ENCODE measurements at regions not wholly inside any gene's neighbourhood (a gene's known extent, or its start where the extent isn't known, plus 50 kb on each side); places are given as distances from the start of the nearest gene placed in this dataset.
"Not testable (repeated sequence)": the region's sequence is repeated elsewhere in the genome, so short reads cannot be mapped to it uniquely, and the experiment has no call there.

DNA sequence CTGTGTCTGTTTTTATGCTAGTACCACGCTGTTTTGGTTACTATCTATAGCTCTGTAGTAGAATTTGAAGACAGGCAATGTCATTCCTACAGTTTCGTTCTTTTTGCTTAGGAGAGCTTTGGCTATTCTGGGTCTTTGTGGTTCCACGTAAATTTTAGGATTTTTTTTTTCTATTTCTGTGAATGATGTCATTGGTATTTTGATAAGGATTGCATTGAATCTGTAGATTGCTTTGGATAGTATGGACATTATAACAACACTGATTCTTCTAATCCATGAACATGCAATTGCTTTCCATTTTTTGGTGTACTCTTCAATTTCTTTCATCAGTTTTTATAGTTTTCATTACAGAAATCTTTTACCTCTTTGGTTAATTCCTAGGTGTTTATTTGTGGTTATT, 345.2 kb downstream of the TMEM121 start:
- no peak for DNase-seq (ENCODE audit: low read depth, low spot score)

DNA sequence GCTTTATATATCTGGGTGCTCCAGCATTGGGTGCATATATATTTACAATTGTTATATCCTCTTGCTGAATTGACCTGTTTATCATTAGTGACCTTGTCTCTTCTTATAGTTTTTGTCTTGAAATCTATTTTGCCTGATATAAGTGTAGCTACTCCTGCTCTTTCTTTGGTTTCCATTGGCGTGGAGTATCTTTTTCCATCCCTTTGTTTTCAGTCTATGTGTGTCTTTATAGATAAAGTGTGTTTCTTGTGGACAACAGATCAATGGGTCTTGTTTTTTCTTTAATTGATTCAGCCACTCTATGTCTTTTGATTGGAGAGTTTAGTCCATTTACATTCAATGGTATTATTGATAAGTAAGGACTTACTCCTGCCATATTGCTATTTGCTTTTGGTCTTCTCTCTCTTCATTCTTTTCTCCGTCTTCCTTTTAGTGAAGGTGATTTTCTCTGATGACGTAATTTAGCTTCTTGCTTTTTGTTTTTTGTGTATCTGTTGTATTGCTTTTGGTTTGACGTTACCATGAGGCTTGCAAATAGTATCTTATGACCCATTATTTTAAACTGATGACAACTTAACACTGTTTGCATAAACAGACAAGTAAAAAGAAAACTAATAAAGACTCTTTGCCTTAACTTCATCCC, 347.6 kb downstream of the TMEM121 start:
- DNase-seq (ENCODE audit: low read depth, low spot score): no peak

DNA sequence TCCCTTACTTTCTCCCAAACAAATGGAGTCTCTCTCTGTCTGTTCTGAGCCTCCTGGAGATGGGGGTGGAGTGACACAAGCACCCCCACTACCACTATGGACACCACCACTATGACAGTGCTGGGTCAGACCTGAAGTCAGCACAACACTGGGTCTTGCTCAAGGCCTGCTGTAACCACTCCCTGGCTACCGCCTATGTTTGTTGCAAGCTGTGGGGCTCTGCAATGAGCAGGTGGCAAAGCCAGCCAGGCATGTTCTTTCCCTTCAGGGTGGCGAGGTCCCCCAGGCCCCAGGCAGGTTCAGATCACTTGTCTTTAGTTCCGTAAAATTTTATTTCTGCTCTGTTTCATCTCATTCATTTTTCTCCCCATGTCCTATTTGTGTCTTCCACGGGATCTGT, 349.8 kb downstream of the TMEM121 start:
- no peak for DNase-seq (ENCODE audit: low read depth, low spot score)

- no peak for DNase-seq (ENCODE audit: low read depth, low spot score)
Measured at GRCh38 chr14:105876829-105877228, 350.4 kb downstream of the TMEM121 start.

DNA sequence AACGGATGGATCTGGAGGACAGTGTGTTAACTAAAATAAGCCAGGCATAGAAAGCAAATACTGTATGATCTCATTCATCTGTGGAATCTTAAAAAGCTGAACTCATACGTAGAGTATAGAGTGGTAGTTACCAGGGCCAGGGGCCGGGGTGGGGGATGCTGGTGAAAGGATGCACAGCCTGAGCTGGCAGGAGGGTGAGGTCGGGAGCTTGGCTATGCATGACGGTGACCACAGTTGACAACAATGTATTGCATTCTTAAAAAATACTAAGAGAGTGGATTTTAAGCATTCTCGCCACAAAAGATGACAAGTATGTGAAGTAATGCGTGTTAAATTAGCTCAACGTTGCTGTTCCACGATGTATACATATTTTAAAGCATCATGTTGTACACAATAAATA, 351.3 kb downstream of the TMEM121 start:
- DNase-seq (ENCODE audit: low read depth, low spot score): no peak

DNA sequence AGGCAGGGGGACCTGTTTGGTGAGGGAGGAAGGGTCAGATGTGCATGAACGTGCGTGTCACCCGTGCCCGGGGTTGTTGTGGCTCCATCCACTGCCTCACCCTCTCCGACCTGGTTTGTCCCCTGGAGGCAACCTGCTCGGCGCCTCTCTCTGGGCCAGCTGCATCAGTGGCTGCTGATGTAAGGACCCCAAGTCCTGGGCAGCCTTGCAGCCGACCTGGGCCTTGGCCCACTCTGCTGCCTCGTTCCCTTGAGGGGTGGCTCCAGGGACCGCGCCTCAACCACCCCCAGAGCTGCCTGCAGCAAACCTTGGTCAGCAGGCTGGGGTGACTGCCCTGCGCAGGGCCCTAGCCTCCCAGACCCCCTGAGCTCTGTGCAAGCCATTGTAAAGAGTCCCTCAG, 351.7 kb downstream of the TMEM121 start:
- no peak for DNase-seq (ENCODE audit: low read depth, low spot score)

GRCh38 chr14:105878554-105878953, 352.2 kb downstream of the TMEM121 start:
- no peak for DNase-seq (ENCODE audit: low read depth, low spot score)

DNA sequence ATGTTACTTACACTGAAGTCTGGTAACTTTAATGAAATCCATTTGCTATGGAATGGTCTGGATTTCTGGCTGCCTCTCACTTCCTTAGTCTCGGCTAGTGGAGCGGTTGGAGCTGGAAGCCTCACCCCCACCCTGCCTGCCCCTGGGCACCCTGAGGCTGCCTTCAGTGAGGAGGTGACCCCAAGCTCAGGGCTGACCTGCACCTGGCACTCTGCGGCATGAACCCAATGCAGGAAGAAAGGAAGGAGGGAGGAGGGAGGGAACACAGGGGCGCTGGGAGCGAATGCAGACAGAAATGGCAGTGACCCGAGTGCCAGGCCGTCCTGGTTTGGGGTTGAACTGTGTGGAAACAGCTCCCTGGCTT, 353.1 kb downstream of the TMEM121 start:
- DNase-seq (ENCODE audit: low read depth, low spot score): no peak

DNA sequence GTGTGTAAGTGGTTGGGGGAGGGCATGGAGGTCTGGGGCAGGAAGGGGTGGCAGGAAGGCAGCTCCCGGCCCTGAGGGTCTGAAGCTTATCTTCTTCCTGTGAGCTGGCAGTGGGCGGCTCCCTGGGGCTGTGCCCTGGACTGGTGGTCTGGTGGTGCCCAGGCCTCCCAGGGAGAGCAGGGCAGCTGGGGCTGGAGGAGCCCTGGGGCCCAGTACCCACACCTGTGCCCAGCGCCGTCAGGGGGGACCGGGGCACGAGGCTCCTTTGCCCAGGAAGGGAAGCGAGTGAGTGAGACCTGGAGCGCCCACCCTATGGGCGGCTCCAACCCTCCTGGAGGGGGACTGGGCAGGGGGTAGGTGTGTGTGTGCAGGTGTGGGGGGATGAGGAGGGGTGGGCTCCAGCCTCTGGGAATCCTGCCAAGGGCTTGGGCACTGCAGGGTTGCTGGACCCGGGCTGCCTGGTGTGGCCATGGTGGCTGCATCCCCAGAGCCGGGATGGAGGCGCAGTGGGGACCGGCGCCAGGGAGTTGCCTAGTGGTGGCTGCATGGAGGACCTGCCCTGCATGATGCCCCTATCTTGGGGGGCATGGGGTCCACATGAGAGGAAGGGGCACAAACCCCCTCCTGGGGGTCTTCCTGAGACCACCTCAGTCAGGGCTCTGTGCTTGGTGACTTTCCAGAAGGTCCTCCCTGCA, 353.6 kb downstream of the TMEM121 start:
- no peak for DNase-seq (ENCODE audit: low read depth, low spot score)

- DNase-seq (ENCODE audit: low read depth, low spot score): no peak
Measured at GRCh38 chr14:105880616-105881015, 354.2 kb downstream of the TMEM121 start.

GRCh38 chr14:105881021-105881930, 354.9 kb downstream of the TMEM121 start:
- DNase-seq (ENCODE audit: low read depth, low spot score): no peak

DNA sequence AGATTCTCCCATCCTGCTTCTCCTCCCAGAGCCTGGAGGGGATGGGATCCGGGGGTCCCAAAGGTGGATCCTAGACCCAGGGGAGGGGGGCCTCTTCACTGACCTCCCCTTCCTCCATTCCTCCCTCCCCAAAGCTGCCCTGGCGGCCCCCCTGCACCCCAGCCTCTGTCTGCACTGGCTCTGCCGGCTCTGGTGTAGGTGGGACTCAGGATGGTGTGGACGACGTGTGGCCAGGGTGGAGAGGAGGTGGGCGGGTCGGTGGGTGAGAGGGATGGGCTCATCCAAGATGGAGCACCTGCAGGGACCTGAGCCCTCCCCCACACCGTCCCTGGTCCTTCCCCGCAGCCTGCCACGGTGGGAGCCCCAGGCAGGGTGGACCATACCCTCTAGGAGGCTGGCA, 355.6 kb downstream of the TMEM121 start:
- DNase-seq (ENCODE audit: low read depth, low spot score): not testable (repeated sequence)

DNA sequence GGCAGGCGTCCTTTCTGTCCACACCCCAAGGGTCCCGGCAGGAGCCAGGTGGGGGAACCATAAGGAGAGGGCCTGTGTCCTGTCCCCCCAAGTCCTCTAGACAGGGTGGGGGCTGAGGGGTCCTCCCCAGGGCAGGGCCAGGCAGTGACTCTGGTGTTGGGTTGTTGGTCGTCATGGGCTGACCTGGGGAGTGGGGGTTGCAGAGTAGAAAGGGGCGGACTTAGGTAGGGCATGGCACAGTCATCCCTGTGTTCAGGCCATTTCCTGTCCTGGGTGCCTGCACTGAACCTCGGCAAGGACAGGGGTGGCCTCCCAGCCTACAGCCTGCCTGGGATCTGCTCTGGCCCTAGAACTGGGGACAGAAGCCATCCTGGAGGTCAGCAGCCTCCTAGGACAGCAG, 356.2 kb downstream of the TMEM121 start:
- no peak for DNase-seq (ENCODE audit: low read depth, low spot score)

DNA sequence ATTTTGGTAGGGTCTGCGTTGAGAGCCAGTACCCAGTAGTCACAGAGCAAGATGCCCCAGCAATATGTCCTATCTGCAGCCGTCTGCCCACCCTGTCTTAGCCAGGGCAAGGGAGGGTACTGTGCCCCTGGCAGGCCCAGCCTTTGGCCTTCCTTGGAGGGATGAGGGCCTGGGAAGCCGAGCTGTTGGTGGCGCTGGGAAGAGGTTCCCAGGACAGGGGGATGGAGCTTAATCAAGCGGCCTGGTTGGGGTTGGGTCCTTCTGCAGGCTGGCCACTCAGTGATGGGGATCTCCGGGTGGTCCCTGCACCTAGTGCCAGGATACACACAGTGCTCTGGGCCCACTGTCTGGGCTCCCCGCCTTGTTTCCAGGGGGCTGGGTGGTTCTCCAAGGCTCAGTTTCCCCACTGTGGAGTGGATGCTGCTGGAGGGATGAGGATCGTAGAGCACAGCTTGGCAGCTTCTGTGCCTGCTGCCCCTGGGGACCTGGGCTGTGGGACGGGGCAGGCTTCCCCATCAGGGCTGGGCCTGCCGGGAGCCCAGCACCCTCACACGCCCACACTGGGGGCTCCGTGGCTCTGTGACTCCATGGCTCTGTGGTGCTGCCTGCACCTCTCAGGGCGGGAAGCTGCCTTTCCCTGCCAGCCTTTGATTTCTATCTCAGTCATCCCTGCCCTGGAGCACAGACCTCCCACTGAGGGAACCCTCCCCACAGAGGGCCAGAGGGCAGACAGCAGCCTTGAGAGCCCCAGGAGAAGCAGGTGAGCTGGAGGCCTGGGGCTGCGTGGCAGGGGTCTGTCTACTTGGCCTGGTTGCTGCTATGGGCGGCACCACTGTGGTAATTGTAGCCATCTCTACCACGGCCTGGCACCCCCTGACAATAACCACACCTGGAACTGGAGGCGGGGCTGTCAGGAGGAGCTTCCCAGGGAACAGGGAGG, 357.0 kb downstream of the TMEM121 start:
- no peak for DNase-seq (ENCODE audit: low read depth, low spot score)

DNA sequence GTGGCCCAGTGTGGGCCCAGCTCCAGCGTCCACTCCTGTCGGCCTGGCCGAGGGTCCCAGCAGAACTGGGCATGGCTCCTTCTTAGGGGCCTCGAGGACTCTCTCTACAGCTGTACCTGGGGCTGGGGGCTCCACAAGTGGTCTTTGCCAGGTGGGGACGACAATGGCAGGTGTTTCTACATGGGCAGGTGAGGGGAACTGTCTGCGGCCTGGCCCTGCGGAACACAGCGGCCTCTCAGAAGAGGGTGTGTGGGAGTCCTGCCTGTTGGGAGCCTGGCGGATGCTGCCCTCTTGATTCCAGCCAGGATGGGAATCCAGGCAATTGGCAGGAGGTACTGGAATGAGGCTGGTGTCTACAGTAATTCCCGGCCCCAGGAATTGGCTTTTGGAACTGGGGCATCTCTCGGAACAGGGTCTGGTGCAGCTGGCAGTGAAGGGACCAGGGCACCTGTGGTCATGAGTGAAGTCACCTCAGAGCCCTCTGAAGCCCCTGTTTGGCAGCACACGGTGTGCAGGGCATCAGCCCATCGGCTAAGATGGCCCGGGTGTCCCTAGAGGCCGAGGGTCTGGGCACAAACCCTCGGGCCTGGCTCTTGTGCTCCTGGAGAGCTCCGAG, 357.9 kb downstream of the TMEM121 start:
- DNase-seq (ENCODE audit: low read depth, low spot score): not testable (repeated sequence)

DNA sequence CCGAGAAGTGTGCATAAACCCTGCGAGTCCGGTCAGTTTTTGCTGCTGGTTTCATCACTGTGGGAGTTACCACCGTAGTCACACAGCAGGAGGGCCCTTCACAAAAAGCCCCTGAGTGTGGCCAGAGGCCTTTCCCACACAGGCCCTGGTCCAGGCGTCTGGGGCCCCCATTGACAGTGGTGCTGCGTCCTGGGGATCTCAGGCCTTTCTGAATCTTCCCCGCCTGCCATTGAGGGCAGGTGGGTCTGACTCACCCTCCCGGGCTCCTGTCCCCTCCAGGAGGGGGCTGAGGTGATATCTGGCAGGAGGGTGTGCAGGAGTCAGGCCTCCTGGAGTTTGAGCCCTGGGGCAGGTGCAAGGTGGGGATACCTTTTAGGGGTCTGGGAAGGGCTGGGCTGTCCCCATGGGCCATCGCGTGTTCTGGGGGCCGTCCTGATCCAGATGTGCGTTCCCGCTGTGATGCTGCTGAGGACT, 358.5 kb downstream of the TMEM121 start:
- no peak for DNase-seq (ENCODE audit: low read depth, low spot score)

DNA sequence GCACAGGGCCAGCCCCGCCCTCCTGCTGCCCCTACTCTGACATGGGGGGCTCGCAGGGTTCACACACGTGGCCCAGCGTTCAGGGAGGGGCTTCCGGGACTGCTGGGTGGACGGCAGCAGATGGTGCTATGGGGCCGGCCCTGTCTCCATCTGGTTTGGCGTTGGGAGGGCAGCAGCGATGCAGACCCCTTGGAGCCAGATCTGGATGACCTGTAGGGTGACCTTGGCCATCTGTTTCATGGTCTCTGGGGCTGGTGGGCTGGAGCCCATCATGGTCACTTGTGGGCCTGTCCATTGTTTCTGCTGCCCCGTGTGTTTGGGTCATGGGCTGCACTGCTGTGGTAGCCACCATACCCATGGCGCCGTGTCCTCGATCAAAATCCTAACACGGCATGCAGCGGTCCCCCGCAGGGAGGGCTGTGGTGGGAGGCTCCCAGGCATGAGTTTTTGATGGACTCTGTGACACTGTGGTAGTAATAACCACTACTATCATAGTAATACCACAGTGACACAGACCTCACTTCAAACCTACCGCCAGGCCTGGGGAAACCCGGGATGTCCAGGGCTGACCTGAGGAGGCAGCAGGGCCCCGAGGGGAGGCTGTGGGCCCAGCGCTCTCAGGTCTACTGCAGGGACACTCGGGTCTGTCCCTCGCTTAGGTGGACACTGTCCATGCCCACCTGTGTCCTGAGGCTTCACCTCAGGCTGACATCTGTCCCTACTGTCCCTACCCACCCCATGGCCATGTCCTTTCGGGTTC, 359.4 kb downstream of the TMEM121 start:
- DNase-seq (ENCODE audit: low read depth, low spot score): no peak

GRCh38 chr14:105886791-105887191, 360.4 kb downstream of the TMEM121 start:
- DNase-seq (ENCODE audit: low read depth, low spot score): not testable (repeated sequence)

DNA sequence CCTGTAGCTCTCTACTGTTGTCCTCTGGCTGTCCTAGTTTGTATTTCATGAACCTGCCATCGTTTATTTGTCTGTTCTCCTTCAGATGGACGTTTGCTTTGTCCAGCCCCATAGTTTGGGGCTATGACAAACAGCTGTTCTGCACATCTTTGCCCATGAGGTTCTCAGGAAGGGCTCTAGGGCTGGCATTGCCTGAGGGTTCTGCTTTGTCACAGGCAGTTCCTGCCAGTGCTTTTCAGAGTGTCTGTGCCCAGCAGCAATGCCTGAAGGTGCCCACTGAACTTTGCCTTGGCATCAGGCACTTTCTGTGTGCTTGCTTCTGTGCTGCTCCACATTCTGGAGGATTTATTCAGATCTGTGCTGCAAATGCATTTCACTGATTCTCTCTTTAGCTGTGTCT, 361.3 kb downstream of the TMEM121 start:
- no peak for DNase-seq (ENCODE audit: low read depth, low spot score)

GRCh38 chr14:105888151-105888550, 361.8 kb downstream of the TMEM121 start:
- no peak for DNase-seq (ENCODE audit: low read depth, low spot score)

Measured in activated naive CD8-positive, alpha-beta T cell treated with anti-CD3 and anti-CD28 coated beads, Interleukin-2, amount 50 U/mL, for 16 hours (primary cell).